ENCODE measurements at regions not wholly inside any gene's neighbourhood (a gene's known extent, or its start where the extent isn't known, plus 50 kb on each side); places are given as distances from the start of the nearest gene placed in this dataset.

DNA sequence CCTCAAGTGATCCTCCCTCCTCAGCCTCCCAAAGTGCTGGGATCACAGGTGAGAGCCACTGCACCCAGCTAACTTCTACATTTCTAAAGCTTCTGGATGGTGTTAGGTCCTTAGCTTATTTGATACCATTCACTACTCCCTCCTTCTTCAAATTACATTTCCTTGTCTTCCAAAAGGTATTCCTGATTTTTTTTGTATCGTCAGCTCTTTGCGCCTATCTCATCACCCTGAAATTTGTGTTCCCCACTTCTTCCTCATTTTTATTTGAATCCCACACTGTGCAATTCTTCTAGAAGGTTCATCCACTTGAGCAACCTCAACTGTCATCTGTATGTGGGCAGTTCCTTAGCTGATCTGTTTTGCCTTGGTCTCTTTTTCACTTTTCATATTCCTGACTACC lies 241.8 kb upstream of the RGS6 start:
- no TSS peak for BruUV-seq (replicated peaks)
- in situ Hi-C loops (cut with MboI) (no loop called here), intact Hi-C loops (cut with micrococcal nuclease) (no loop called here)
- Histone ChIP-seq H3K4me3 (no peak overlapping the region), H3K9me1 (ENCODE audit: control insufficient read depth, insufficient read depth, low read length) (no peaks in the 10 kb centered on the region), H3K9ac (ENCODE audit: insufficient read depth in 1 of 2, low read depth in 2 of 2, low read length in 2 of 2) (no peak overlapping the region), H3K4me2 (ENCODE audit: insufficient read depth, low read length) (no peak overlapping the region), H3K4me1 (replicated peaks in 1 of 2; ENCODE audit: control insufficient read depth in 2 of 2, insufficient read depth in 2 of 2, low read length in 2 of 2) (no peaks in the 10 kb centered on the region; a peak in 1 of 5 replicates), H3K79me2 (ENCODE audit: control insufficient read depth, insufficient read depth, low read length) (no peaks in the 10 kb centered on the region), H3K9me3 (replicated peaks; ENCODE audit: control insufficient read depth, insufficient read depth, low read depth, low read length) (no peaks in the 10 kb centered on the region), H3K36me3 (ENCODE audit: control insufficient read depth, insufficient read depth, low read length) (no peaks in the 10 kb centered on the region), H2AFZ (ENCODE audit: low read depth, low read length) (no peak overlapping the region), H3K27me3 (ENCODE audit: control insufficient read depth in 2 of 2, insufficient read depth in 2 of 2, low read length in 2 of 2) (no peaks in the 10 kb centered on the region), H3K27ac (ENCODE audit: extremely low read depth, low read depth, low read length) (no peak overlapping the region), H4K20me1 (replicated peaks; ENCODE audit: control insufficient read depth, insufficient read depth, low read length) (no peaks in the 10 kb centered on the region)
- FAIRE-seq: no peak
- POLR2A ChIA-PET: interaction anchor here (1.7 kb wide), 1 partner anchor 38 kb away, joined by 4 read pairs; no protein-coding TSS in a partner anchor
- no peak for DNase-seq (ENCODE audit: extremely low read depth in 1 of 4, low spot score in 3 of 4)
- WGBS (ENCODE audit: insufficient coverage, low coverage, missing lambda C conversion rate): 96% methylated on average over 2 of the region's 2 CpGs
- TF ChIP-seq ZNF316 (IDR thresholded peaks at IDR 0.05): peak; percentile 62; the same call in 1 of the 2 replicates
- TF ChIP-seq C11orf30 (IDR thresholded peaks at IDR 0.05; ENCODE audit: low read depth): peak; percentile 24; the same call in 1 of the 2 replicates
- no peak for TF ChIP-seq EHMT2 (IDR thresholded peaks at IDR 0.05)
- ATAC-seq: no peak
- CTCF ChIA-PET (ENCODE audit: low intra/inter-chr PET ratio): no interaction called here

GRCh38 chr14:71692496-71692895 lies 239.7 kb upstream of the RGS6 start:
- Histone ChIP-seq H3K4me3 (no peak overlapping the region), H3K4me1 (replicated peaks in 1 of 2; ENCODE audit: control insufficient read depth in 2 of 2, insufficient read depth in 2 of 2, low read length in 2 of 2) (no peaks in the 10 kb centered on the region), H3K9me3 (replicated peaks; ENCODE audit: control insufficient read depth, insufficient read depth, low read depth, low read length) (no peaks in the 10 kb centered on the region), H2AFZ (ENCODE audit: low read depth, low read length) (no peak overlapping the region), H3K4me2 (ENCODE audit: insufficient read depth, low read length) (no peak overlapping the region), H3K27ac (ENCODE audit: extremely low read depth, low read depth, low read length) (no peak overlapping the region), H3K27me3 (ENCODE audit: control insufficient read depth in 2 of 2, insufficient read depth in 2 of 2, low read length in 2 of 2) (no peaks in the 10 kb centered on the region), H3K9me1 (ENCODE audit: control insufficient read depth, insufficient read depth, low read length) (no peaks in the 10 kb centered on the region), H3K36me3 (ENCODE audit: control insufficient read depth, insufficient read depth, low read length) (no peaks in the 10 kb centered on the region), H3K9ac (ENCODE audit: insufficient read depth in 1 of 2, low read depth in 2 of 2, low read length in 2 of 2) (no peak overlapping the region), H4K20me1 (replicated peaks; ENCODE audit: control insufficient read depth, insufficient read depth, low read length) (no peaks in the 10 kb centered on the region), H3K79me2 (ENCODE audit: control insufficient read depth, insufficient read depth, low read length) (no peaks in the 10 kb centered on the region)
- no TSS peak for BruUV-seq (replicated peaks)
- 49% methylated on average over 4 of the region's 4 CpGs for WGBS (ENCODE audit: insufficient coverage, low coverage, missing lambda C conversion rate)
- intact Hi-C loops (cut with micrococcal nuclease): no loop called here
- DNase-seq (ENCODE audit: extremely low read depth in 1 of 4, low spot score in 3 of 4) (no peak), ATAC-seq (no peak), FAIRE-seq (no peak)
- ChIA-PET POLR2A (no interaction called here), CTCF (ENCODE audit: low intra/inter-chr PET ratio) (no interaction called here)
- in situ Hi-C loops (cut with MboI): no loop called here
- TF ChIP-seq CHD1 (IDR thresholded peaks at IDR 0.05; ENCODE audit: low read length) (no peak), RCOR1 (IDR thresholded peaks at IDR 0.05; ENCODE audit: borderline replicate concordance in 1 of 2, low read depth in 2 of 2, low read length in 2 of 2) (no peak), MAZ (CRISPR knock-in tag; conservative IDR thresholded peaks at IDR 0.05 in 1 of 2, IDR thresholded peaks at IDR 0.05 in 1 of 2) (no peak), CREM (IDR thresholded peaks at IDR 0.05; ENCODE audit: low read depth) (no peak), ZNF121 (CRISPR knock-in tag; conservative IDR thresholded peaks at IDR 0.05) (no peak), MTA3 (IDR thresholded peaks at IDR 0.05; ENCODE audit: borderline replicate concordance) (no peak), HNRNPK (IDR thresholded peaks at IDR 0.05; ENCODE audit: low read depth, low read length, poor library complexity, severe bottlenecking) (no peak), ZBTB9 (CRISPR knock-in tag; IDR thresholded peaks at IDR 0.05) (no peak), CREB1 (IDR thresholded peaks at IDR 0.05) (no peak), CREB1 (CRISPR knock-in tag; IDR thresholded peaks at IDR 0.05) (no peak), MBD2 (IDR thresholded peaks at IDR 0.05; ENCODE audit: borderline replicate concordance, low read depth) (no peak)
- TF ChIP-seq, protein P1, sequence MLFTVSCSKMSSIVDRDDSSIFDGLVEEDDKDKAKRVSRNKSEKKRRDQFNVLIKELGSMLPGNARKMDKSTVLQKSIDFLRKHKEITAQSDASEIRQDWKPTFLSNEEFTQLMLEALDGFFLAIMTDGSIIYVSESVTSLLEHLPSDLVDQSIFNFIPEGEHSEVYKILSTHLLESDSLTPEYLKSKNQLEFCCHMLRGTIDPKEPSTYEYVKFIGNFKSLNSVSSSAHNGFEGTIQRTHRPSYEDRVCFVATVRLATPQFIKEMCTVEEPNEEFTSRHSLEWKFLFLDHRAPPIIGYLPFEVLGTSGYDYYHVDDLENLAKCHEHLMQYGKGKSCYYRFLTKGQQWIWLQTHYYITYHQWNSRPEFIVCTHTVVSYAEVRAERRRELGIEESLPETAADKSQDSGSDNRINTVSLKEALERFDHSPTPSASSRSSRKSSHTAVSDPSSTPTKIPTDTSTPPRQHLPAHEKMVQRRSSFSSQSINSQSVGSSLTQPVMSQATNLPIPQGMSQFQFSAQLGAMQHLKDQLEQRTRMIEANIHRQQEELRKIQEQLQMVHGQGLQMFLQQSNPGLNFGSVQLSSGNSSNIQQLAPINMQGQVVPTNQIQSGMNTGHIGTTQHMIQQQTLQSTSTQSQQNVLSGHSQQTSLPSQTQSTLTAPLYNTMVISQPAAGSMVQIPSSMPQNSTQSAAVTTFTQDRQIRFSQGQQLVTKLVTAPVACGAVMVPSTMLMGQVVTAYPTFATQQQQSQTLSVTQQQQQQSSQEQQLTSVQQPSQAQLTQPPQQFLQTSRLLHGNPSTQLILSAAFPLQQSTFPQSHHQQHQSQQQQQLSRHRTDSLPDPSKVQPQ (CRISPR knock-in tag; IDR thresholded peaks at IDR 0.05; ENCODE audit: borderline replicate concordance): no peak

Data from K562 (cell line).